ENCODE measurements at regions not wholly inside any gene's neighbourhood (a gene's known extent, or its start where the extent isn't known, plus 50 kb on each side); places are given as distances from the start of the nearest gene placed in this dataset.
"Not testable (repeated sequence)": the region's sequence is repeated elsewhere in the genome, so short reads cannot be mapped to it uniquely, and the experiment has no call there.

GRCh38 chr7:142533920-142534319, 215.4 kb upstream of the PRSS1 start:
- DNase-seq (ENCODE audit: low read depth) = no peak

GRCh38 chr7:142529591-142529990, 219.7 kb upstream of the PRSS1 start:
- no peak for DNase-seq (ENCODE audit: low read depth)

- DNase-seq (ENCODE audit: low read depth) = no peak
Measured at GRCh38 chr7:142528608-142529408, 220.5 kb upstream of the PRSS1 start.

GRCh38 chr7:142523821-142524460, 225.3 kb upstream of the PRSS1 start:
- no peak for DNase-seq (ENCODE audit: low read depth)

- no peak for DNase-seq (ENCODE audit: low read depth)
Measured at GRCh38 chr7:142522735-142523134, 226.5 kb upstream of the PRSS1 start.

- DNase-seq (ENCODE audit: low read depth) = not testable (repeated sequence)
Measured at GRCh38 chr7:142520885-142521284, 228.4 kb upstream of the PRSS1 start.

GRCh38 chr7:142520455-142520854, 228.8 kb upstream of the PRSS1 start:
- DNase-seq (ENCODE audit: low read depth) = not testable (repeated sequence)

- DNase-seq (ENCODE audit: low read depth) = peak; percentile 58
Measured at GRCh38 chr7:142519079-142520078, 229.9 kb upstream of the PRSS1 start.

- DNase-seq (ENCODE audit: low read depth) = peak; percentile 64
Measured at GRCh38 chr7:142516038-142516501, 233.2 kb upstream of the PRSS1 start.

- not testable (repeated sequence) for DNase-seq (ENCODE audit: low read depth)
Measured at GRCh38 chr7:142514716-142515115, 234.6 kb upstream of the PRSS1 start.

- DNase-seq (ENCODE audit: low read depth) = peak; percentile 61
Measured at GRCh38 chr7:142513178-142513955, 235.9 kb upstream of the PRSS1 start.

GRCh38 chr7:142511801-142512200, 237.5 kb upstream of the PRSS1 start:
- no peak for DNase-seq (ENCODE audit: low read depth)

- DNase-seq (ENCODE audit: low read depth) = no peak
Measured at GRCh38 chr7:142511374-142511773, 237.9 kb upstream of the PRSS1 start.

GRCh38 chr7:142509235-142509634, 240.0 kb upstream of the PRSS1 start:
- not testable (repeated sequence) for DNase-seq (ENCODE audit: low read depth)

- DNase-seq (ENCODE audit: low read depth) = no peak
Measured at GRCh38 chr7:142508251-142508650, 241.0 kb upstream of the PRSS1 start.

- no peak for DNase-seq (ENCODE audit: low read depth)
Measured at GRCh38 chr7:142507799-142508198, 241.5 kb upstream of the PRSS1 start.

GRCh38 chr7:142507066-142507465, 242.2 kb upstream of the PRSS1 start:
- not testable (repeated sequence) for DNase-seq (ENCODE audit: low read depth)

GRCh38 chr7:142506601-142507000, 242.7 kb upstream of the PRSS1 start:
- no peak for DNase-seq (ENCODE audit: low read depth)

GRCh38 chr7:142503949-142504348, 245.3 kb upstream of the PRSS1 start:
- DNase-seq (ENCODE audit: low read depth) = not testable (repeated sequence)

- no peak for DNase-seq (ENCODE audit: low read depth)
Measured at GRCh38 chr7:142503036-142503435, 245.2 kb upstream of the PRSS58 start.

- DNase-seq (ENCODE audit: low read depth) = no peak
Measured at GRCh38 chr7:142501434-142501833, 243.6 kb upstream of the PRSS58 start.

Data from amniotic epithelial cell (primary cell).